Activated naive CD4-positive, alpha-beta T cell (primary cell): ENCODE measurements at regions not wholly inside any gene's neighbourhood (a gene's known extent, or its start where the extent isn't known, plus 50 kb on each side); places are given as distances from the start of the nearest gene placed in this dataset.
"Not testable (repeated sequence)": the region's sequence is repeated elsewhere in the genome, so short reads cannot be mapped to it uniquely, and the experiment has no call there.

Source experiments
- DNase-seq, 4 experiments: peaks; one replicate each; lab custom pipeline; 2025; lab: John Stamatoyannopoulos, UW

DNA sequence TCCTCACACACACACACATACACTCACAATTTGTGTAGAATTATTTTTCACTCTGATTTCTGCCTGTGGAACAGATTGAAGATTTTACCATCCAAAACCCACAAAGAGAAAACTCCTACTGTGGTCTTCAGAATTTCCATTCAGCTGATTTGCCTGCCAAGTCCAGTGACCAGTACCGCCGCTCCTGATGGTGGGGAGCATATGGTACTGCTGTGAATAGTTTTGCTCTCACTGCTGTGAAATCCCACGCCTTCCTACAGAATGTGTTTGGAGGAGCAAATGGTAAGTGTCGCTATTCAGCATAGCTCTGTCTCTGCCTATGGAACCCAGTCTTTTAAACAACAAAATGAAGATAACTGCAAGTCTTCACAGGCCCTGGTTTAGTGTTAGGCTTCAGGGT, 629.5 kb downstream of the LMO4 start:
- DNase-seq, result no peak

- no peak for DNase-seq
Measured at GRCh38 chr1:87958716-87959115, 630.0 kb downstream of the LMO4 start.

- DNase-seq, result no peak
Measured at GRCh38 chr1:87959236-87959635, 630.6 kb downstream of the LMO4 start.

- DNase-seq, result no peak
Measured at GRCh38 chr1:87961992-87962391, 633.3 kb downstream of the LMO4 start.

DNA sequence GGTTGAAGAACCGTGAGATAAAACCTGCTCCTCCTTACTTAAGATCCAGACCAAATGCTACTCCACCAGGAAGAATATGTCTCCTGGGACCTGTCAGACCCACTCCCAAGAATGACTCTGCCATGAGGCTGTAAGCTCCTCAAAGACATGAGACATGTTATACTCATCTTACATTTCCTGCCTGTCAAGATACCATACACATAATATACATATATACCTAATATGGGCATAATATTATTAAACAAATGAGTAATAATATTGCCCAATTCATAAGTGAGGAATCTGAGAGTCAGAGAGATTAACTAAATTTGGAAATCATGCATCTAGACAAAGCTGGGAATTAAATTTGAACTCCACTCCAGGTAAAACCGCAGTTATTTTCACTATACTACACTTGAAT, 634.9 kb downstream of the LMO4 start:
- DNase-seq, result no peak

DNA sequence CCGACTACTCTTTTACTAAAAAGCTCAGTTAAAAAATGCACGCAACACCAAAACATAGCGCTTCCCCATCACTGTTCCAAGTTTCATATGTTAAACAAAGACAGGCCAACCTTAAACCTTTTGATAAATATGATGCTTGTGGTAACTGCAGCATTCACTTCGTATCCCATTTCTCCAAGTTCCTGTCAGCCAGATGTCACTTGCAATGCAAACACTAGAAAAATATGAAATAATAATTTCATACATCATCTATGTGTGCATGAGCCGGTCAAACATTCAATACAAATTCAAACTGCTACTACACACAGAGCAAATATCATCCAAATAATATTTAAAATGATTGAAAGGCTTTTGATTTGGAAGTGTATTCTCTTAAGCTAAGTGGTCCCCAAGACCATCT, 636.5 kb downstream of the LMO4 start:
- no peak for DNase-seq

DNA sequence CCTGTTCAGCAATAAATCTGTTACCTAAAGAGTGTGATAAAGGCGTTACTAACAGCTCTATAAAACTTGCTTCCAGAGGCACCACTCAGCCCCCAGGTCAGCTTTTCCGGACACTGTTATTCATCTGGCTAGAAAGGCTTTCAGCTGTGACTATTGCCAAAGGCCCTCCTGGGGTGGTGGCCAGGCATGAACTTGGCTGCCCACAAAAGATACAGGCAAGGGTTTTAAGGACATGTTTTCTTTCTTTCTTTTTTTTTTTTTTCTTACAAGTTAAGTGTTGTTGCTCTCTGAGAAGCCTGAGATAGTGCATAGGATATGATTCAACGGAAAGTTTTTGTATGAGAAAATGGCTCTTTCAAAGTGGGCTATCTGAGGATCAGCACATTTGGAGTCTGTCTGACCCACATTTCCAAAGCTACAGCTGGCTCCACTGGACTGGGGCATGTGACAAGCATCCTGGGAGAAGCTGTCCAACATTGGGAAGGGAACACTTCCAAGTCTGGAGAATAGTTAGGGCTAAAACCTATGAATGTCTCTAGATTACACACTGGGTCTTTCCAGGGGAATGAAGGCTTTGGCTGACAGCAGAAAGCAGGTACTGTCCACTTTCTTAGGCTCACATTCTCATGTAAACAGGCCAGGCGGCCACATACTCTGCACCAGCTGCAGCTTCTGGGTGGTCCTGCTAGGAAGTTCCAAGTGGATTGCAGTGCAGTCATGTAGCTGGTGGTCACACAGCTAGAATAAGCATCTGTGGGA, 639.7 kb downstream of the LMO4 start:
- DNase-seq, result no peak

- no peak for DNase-seq
Measured at GRCh38 chr1:87969040-87969439, 640.4 kb downstream of the LMO4 start.

- no peak for DNase-seq
Measured at GRCh38 chr1:87972811-87973210, 644.1 kb downstream of the LMO4 start.

DNA sequence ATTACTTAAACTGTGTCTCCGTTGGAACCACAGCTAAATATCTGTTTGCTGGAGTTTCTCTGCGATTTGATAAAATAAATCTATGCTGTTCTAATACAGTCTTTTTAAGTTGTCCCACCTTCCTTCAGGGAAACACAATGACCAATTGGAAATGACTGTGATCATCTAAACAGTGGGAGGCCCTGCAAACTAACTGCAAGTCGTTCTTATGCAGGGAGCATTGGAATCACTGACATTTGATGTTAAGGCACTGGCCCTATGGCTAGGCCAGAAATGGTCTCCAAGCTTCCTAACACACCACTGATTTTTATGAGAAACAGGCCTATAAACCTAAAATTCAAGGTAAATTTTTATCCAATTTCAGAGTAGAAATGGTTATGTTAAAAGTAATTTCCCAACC, 645.2 kb downstream of the LMO4 start:
- no peak for DNase-seq

DNA sequence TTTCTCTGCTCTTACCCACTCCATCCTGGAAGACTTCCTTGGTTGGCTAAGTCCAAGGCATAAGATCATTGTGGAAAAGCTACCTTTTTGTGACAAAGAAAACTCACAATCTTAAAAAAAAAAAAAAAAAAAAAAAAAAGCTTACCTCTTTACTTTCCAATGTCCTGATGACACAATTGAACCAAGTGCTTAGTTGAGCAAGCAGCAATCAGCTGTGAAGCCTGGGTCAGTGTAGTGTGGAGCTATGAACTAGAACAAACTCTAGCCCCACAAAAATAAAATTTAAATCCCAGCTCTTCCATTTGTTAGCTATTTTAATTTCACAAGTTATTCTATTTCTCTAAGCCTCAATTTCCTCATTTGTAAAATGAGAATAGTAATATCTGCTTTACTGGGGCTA, 647.6 kb downstream of the LMO4 start:
- DNase-seq, result no peak

- no peak for DNase-seq
Measured at GRCh38 chr1:87977145-87977544, 648.5 kb downstream of the LMO4 start.

GRCh38 chr1:87979079-87979478, 650.4 kb downstream of the LMO4 start:
- no peak for DNase-seq

DNA sequence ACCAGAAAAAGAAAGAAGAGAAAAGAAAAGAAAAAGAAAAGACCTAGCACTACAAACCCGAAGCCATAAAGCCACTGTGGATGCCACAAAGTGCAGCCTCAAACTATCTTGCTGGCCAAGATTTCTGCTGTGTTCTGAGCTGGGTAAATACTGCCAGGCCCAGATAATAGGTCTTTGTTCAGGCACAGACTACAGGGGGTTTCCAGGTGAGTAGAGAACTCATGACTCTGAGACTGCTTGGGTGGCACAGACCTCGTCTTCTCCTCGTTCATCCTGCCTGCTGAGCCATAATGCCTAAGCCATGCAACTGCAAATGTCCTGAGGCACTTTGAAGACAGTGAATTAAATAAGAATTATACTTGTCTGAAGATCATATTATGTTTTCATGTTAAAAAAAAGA, 651.8 kb downstream of the LMO4 start:
- DNase-seq, result no peak

DNA sequence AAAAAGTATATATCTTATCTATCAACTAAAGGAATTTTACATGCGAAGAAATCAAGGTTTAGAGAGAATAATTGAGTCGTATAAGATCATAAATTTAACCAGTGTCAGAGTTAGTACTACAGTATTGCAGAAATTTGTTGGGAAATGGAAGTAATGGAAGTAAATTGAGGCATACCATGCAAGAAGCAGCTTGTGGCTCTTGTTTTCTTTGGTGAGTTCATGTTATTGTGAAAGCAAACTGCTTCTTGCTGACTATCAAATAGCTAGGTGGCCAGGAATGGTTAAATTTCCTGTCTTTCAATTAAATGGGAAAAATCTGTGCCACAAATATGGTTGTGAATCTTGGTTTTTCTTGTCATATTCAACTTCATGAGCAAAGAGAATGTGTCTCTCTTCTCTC, 652.7 kb downstream of the LMO4 start:
- no peak for DNase-seq

- no peak for DNase-seq
Measured at GRCh38 chr1:87981810-87982209, 653.1 kb downstream of the LMO4 start.

DNA sequence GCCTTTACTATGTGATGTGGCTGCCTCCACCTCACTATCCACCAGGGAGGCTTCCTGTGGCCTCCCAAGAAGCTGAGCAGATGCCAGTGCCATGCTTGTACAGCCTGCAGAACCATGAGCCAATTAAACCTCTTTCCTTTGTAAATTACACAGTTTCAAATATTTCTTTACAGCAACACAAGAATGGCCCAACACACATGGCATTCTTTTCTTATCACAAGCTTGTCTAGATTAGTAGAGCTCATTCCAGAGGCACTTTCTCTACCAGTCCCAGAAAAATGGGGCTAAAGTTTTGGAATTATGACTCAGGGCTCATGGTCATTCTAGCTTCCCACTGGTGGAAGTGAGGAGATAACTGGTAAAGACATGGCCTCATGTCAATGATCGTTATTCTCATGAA, 655.2 kb downstream of the LMO4 start:
- no peak for DNase-seq

DNA sequence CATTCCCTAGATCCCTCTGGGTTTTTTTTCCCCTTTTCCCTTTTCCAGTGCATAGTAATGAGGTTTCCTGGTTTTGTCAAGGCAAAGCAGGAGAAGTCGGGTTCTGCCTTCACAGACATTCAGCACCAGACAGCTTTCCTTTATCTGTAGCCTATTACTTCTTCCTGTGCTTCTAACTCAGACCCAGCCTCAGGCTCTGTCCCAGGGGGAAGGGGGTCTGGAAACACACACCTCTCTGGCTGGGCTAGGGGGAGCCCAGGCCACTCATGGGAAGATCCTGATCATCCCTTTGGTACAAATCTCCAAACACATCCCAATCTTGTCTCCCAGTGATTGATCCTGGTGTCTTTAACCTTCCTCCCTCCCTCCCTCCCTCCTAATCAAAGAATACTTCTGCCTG, 656.4 kb downstream of the LMO4 start:
- no peak for DNase-seq

- DNase-seq, result no peak
Measured at GRCh38 chr1:87986130-87986866, 657.6 kb downstream of the LMO4 start.

GRCh38 chr1:87989346-87989745, 660.7 kb downstream of the LMO4 start:
- DNase-seq, result no peak

GRCh38 chr1:87992536-87992935, 663.9 kb downstream of the LMO4 start:
- DNase-seq, result not testable (repeated sequence)

DNA sequence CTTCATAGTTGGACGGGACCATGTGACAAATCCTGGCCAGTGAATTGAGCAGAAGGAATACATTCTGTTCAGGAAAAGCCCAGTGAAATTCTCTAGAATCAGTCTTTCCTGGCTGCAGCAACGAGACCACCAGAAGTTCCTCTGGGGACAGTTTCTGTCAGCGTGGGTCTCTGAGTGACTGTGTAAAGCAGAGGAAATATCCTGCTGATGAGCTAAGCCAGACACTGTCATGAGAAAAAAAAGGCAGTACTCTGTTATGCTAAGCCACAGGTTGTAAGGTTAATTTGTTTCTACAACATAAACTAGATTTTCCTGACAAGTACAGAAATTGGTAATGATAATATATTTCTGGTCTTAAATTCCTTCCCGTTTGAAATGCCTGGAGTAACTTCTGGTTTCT, 664.4 kb downstream of the LMO4 start:
- no peak for DNase-seq

- DNase-seq, result no peak
Measured at GRCh38 chr1:87999852-88000251, 671.2 kb downstream of the LMO4 start.

DNA sequence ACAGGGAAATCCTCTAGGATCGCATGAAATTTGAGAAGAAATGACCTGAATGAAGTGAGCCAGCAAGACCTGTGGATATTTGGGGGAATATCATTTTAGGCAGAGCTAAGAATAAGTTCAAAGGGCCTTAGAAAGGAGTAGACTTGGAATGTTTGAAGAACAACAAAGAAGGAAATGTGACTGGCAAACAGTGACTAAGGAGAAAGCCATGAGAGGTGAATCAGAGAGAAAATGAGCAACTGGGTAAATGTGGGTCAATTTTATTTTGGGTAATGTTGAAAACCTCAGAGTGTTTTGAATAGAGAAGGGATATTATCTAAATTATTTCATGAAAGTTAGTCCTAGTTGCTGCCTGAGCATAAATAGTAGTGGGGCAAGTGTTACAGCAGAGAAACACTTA, 672.8 kb downstream of the LMO4 start:
- DNase-seq, result no peak
